Common myeloid progenitor, CD34-positive (primary cell): ENCODE measurements at regions not wholly inside any gene's neighbourhood (a gene's known extent, or its start where the extent isn't known, plus 50 kb on each side); places are given as distances from the start of the nearest gene placed in this dataset.

Source experiments
- CTCF ChIA-PET: fragments of 350-600 bp; sonication (Branson Sonifier 250); formaldehyde crosslinking; loops from one replicate; lab custom pipeline; 2021; ENCODE audit warnings: antibody characterized with exemption; lab: Charles Lee
- POLR2A ChIA-PET: fragments of 350-600 bp; sonication (Branson Sonifier 250); formaldehyde crosslinking; loops from one replicate; lab custom pipeline; 2021; ENCODE audit warnings: antibody characterized with exemption; lab: Charles Lee
- DNase-seq, 3 donors: peaks; one replicate each; pipeline versions ENCODE4 v3.0.0 to v3.0.0-alpha.2; 2013
- H3K27ac ChIP-seq, 2 experiments: 1 replicate in 1 of 2; 2 replicates in 1 of 2; pipeline ENCODE4 v1.7.0; 2013; ENCODE audit warnings: inconsistent platforms in 2 of 2, low read length in 2 of 2, mild to moderate bottlenecking in 2 of 2, low read depth in 1 of 2, moderate library complexity in 1 of 2; ENCODE audit not compliant: severe bottlenecking in 2 of 2, insufficient read depth in 1 of 2, poor library complexity in 1 of 2
- H3K27me3 ChIP-seq, 5 experiments: replicated peaks in 2 of 5; 1 replicate in 3 of 5; 2 replicates in 2 of 5; pipeline versions ENCODE4 v1.6.1 to v1.7.0; 2013; ENCODE audit warnings: low read length in 4 of 5, mild to moderate bottlenecking in 2 of 5, moderate library complexity in 2 of 5, inconsistent platforms in 1 of 5; ENCODE audit not compliant: insufficient read depth in 5 of 5, control insufficient read depth in 4 of 5
- H3K36me3 ChIP-seq, 4 experiments: 1 replicate in 2 of 4; 2 replicates in 2 of 4; pipeline versions ENCODE4 v1.6.1 to v1.7.0; 2013; ENCODE audit warnings: low read length in 3 of 4, control low read depth in 1 of 4, mild to moderate bottlenecking in 1 of 4; ENCODE audit not compliant: control insufficient read depth in 4 of 4, insufficient read depth in 4 of 4
- H3K4me1 ChIP-seq, 4 experiments: 1 replicate in 3 of 4; 2 replicates in 1 of 4; pipeline versions ENCODE4 v1.6.1 to v1.7.1; 2013; ENCODE audit warnings: low read length in 3 of 4, mild to moderate bottlenecking in 3 of 4, control low read depth in 1 of 4, inconsistent platforms in 1 of 4, moderate library complexity in 1 of 4; ENCODE audit not compliant: control insufficient read depth in 4 of 4, insufficient read depth in 4 of 4; ENCODE audit errors: control extremely low read depth in 1 of 4
- H3K4me3 ChIP-seq, 7 experiments: 1 replicate in 4 of 7; 2 replicates in 3 of 7; pipeline versions ENCODE4 v1.5.1 to v1.7.0; 2013; ENCODE audit warnings: mild to moderate bottlenecking in 7 of 7, low read length in 6 of 7, moderate library complexity in 6 of 7, inconsistent platforms in 2 of 7, low read depth in 2 of 7, control low read depth in 1 of 7; ENCODE audit not compliant: insufficient read depth in 4 of 7, control insufficient read depth in 1 of 7; ENCODE audit errors: extremely low read depth in 1 of 7
- H3K9me3 ChIP-seq, 5 experiments: 1 replicate in 4 of 5; 2 replicates in 1 of 5; pipeline versions ENCODE4 v1.6.1 to v1.7.1; 2013; ENCODE audit warnings: low read length in 4 of 5, mild to moderate bottlenecking in 2 of 5, inconsistent platforms in 1 of 5, low read depth in 1 of 5, moderate library complexity in 1 of 5; ENCODE audit not compliant: control insufficient read depth in 4 of 5, insufficient read depth in 2 of 5; ENCODE audit errors: control extremely low read depth in 1 of 5
- WGBS: methylation state at CpG from one replicate; pipeline ENCODE4 v1.1.5; 2013; ENCODE audit not compliant: insufficient coverage; 5-methylcytosine and 5-hydroxymethylcytosine counted together

- Histone ChIP-seq H3K9me3 (no peaks in the 10 kb centered on the region), H3K36me3 (no peaks in the 10 kb centered on the region), H3K27me3 (no peaks in the 10 kb centered on the region), H3K4me1 (peaks cover 0 to 11% (median 1%) of the 10 kb centered on the region in 4 experiments), H3K4me3 (no peak overlapping the region), H3K27ac (no peak overlapping the region)
- no peak for DNase-seq
- CTCF ChIA-PET: interaction anchor here (0.7 kb wide), 1 partner anchor 12 kb away, joined by 4 read pairs; no protein-coding TSS in a partner anchor
- 100% methylated on average over 2 of the region's 2 CpGs for WGBS
- POLR2A ChIA-PET: no interaction called here
Measured at GRCh38 chr3:124435467-124435866, 294.8 kb upstream of the UMPS start.

- ChIA-PET POLR2A (no interaction called here), CTCF (interaction anchor here (0.8 kb wide), 1 partner anchor 369 kb away, joined by 3 read pairs; no protein-coding TSS in a partner anchor)
- Histone ChIP-seq H3K4me3 (no peak overlapping the region), H3K27me3 (no peaks in the 10 kb centered on the region), H3K27ac (no peak overlapping the region), H3K4me1 (peaks cover 0 to 11% (median 1%) of the 10 kb centered on the region in 4 experiments), H3K36me3 (no peaks in the 10 kb centered on the region), H3K9me3 (no peaks in the 10 kb centered on the region)
- no peak for DNase-seq
- WGBS: 94% methylated on average over 4 of the region's 4 CpGs
Measured at GRCh38 chr3:124438813-124439212, 291.4 kb upstream of the UMPS start.

DNA sequence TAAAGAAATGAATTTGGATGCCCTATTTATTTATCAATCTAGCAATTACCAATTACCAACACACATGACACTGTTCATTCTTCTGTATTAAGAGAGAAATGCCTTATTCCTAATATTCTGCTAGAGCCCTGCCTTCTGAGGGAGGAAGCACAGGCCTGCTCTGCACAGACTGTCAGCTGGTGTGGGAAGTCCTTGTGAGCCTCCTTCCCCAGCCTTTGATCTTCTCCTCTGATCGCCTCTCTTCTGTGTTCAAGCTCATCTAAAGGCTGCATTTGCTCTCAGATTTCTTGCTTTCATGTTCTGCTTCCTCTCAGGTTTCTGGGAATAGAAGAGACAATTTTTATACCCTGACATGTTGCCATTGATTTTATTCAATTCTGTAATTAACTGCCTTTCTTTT, 290.6 kb upstream of the UMPS start:
- CTCF ChIA-PET: interaction anchor here (1.2 kb wide), 1 partner anchor 11 kb away, joined by 4 read pairs; no protein-coding TSS in a partner anchor
- no peak overlapping the region for H3K27ac ChIP-seq
- POLR2A ChIA-PET: no interaction called here
- H3K9me3 ChIP-seq: no peaks in the 10 kb centered on the region
- peaks cover 0 to 11% (median 1%) of the 10 kb centered on the region in 4 experiments for H3K4me1 ChIP-seq
- 60% methylated on average over 1 of the region's 1 CpG for WGBS
- H3K4me3 ChIP-seq: no peak overlapping the region
- H3K27me3 ChIP-seq: no peaks in the 10 kb centered on the region
- no peak for DNase-seq
- H3K36me3 ChIP-seq: no peaks in the 10 kb centered on the region

- Histone ChIP-seq H3K9me3 (no peaks in the 10 kb centered on the region), H3K4me3 (no peak overlapping the region), H3K27ac (no peak overlapping the region), H3K4me1 (peaks cover 0 to 11% (median 1%) of the 10 kb centered on the region in 4 experiments), H3K27me3 (peaks cover 0 to under 1% (median 0%) of the 10 kb centered on the region in 5 experiments), H3K36me3 (no peaks in the 10 kb centered on the region)
- DNase-seq: no peak
- ChIA-PET CTCF (no interaction called here), POLR2A (no interaction called here)
- WGBS: 99% methylated on average over 8 of the region's 9 CpGs
Measured at GRCh38 chr3:124441766-124442165, 288.5 kb upstream of the UMPS start.

DNA sequence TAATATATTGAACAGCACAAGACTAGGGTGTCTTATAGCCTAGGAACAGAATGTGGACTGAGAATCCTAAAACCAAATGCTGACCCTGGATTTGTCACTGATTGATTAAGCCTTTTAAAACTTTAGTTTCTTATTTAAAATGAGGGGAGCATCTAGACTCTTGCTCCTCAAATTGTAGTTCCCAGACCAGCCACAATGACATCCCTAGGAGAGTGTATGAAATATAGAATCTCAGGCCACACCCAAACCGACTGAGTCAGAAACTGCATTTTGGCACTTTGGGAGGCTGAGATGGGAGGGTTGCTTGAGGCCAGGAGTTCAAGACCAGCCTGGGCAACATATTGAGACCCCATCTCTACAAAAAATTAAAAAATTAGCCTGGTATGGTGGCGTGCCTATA, 287.8 kb upstream of the UMPS start:
- H3K4me3 ChIP-seq: no peak overlapping the region
- no peaks in the 10 kb centered on the region for H3K36me3 ChIP-seq
- no peak overlapping the region for H3K27ac ChIP-seq
- WGBS: 100% methylated on average over 1 of the region's 2 CpGs
- H3K27me3 ChIP-seq: peaks cover 0 to 3% (median 0%) of the 10 kb centered on the region in 5 experiments
- CTCF ChIA-PET: no interaction called here
- H3K9me3 ChIP-seq: no peaks in the 10 kb centered on the region
- POLR2A ChIA-PET: no interaction called here
- peaks cover 0 to 11% (median 1%) of the 10 kb centered on the region in 4 experiments for H3K4me1 ChIP-seq
- DNase-seq: no peak

DNA sequence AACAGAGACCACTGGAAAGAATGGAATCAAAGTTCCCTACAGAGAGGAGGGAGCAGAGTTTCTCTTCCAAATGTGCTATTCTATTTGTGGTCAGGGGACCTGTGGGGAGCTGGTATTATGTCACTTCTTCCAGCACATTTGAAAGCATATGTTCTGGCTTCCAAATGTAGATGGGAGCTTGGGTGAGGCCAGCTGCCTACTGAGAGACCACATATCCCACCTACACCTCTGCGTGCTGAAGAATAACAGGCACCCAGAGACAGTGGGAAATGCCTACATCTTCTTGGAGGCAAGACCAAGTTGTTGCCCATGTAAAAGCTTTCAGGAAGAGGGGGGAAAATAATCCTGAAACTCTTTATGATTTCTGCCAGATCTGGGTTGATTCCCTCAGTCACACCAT, 286.8 kb upstream of the UMPS start:
- Histone ChIP-seq H3K4me1 (peaks cover 0 to 4% (median under 1%) of the 10 kb centered on the region in 4 experiments), H3K4me3 (no peak overlapping the region), H3K36me3 (no peaks in the 10 kb centered on the region), H3K27me3 (peaks cover 0 to 3% (median under 1%) of the 10 kb centered on the region in 5 experiments), H3K9me3 (no peaks in the 10 kb centered on the region), H3K27ac (no peak overlapping the region)
- WGBS: no CpG with 5 or more reads among the region's 1 CpG
- ChIA-PET POLR2A (no interaction called here), CTCF (no interaction called here)
- DNase-seq: no peak

DNA sequence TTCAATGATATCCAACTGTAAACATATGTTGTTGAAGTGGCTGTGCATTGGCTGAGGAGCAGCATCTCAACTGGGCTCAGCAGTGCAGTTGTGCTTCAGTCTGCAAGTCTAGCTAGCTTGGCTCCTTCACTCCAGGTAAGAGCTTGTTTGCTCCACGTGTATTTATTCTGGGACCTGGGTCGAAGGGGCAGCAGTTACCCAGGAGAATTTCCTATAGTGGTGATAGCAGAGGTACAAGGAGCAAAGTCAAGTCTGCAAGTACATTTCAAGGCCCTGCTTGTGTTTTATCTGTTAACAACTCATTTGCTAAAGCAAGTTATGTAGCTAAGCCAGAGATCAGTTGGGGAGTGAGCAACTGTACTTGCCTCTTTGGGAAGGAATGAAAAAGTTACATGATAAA, 286.2 kb upstream of the UMPS start:
- ChIA-PET POLR2A (no interaction called here), CTCF (no interaction called here)
- no peaks in the 10 kb centered on the region for H3K36me3 ChIP-seq
- no peak overlapping the region for H3K4me3 ChIP-seq
- peaks cover 0 to 3% (median 0%) of the 10 kb centered on the region in 4 experiments for H3K4me1 ChIP-seq
- WGBS: 100% methylated on average over 2 of the region's 2 CpGs
- H3K27me3 ChIP-seq: peaks cover 0 to 4% (median 1%) of the 10 kb centered on the region in 5 experiments
- no peaks in the 10 kb centered on the region for H3K9me3 ChIP-seq
- DNase-seq: no peak
- H3K27ac ChIP-seq: no peak overlapping the region
